IMR-90 (cell line): ENCODE measurements at regions not wholly inside any gene's neighbourhood (a gene's known extent, or its start where the extent isn't known, plus 50 kb on each side); places are given as distances from the start of the nearest gene placed in this dataset.

ENCODE experiments used
- ATAC-seq: fragments of 200-7000 bp; cut with Tn5 transposase; 2 replicates; pipeline ENCODE4 v1.9.1; 2020; ENCODE audit warnings: low read depth, mild to moderate bottlenecking, moderate library complexity
- BruUV-seq: library from RNA; stranded (reverse); fragments of 400-500 nt; replicated peaks from 2 replicates; lab custom pipeline; 2021; lab: Mats Ljungman, UMichigan
- CTCF ChIA-PET: fragments of 300-600 bp; formaldehyde crosslinking; extraction: SDS; loops from one replicate; lab custom pipeline; 2021; ENCODE audit warnings: antibody characterized with exemption; lab: Yijun Ruan, JAX
- POLR2A ChIA-PET: fragments of 300-600 bp; sonication (Branson Sonifier 250); formaldehyde crosslinking; loops from one replicate; lab custom pipeline; 2022; ENCODE audit warnings: antibody characterized with exemption; ENCODE audit not compliant: unreplicated experiment; lab: Charles Lee
- DNase-seq: peaks from one replicate; pipeline ENCODE4 v3.0.0; 2013
- H2AFZ ChIP-seq: replicated peaks from 2 replicates; pipeline ENCODE3; 2013; ENCODE audit warnings: low read length, mild to moderate bottlenecking; ENCODE audit not compliant: poor library complexity
- H2AK5ac ChIP-seq: 2 replicates; pipeline ENCODE4 v1.6.1; 2013; ENCODE audit warnings: low read depth, low read length, inconsistent platforms
- H2AK9ac ChIP-seq: replicated peaks from 2 replicates; pipeline ENCODE3; 2013; ENCODE audit warnings: mild to moderate bottlenecking, low read depth, low read length, moderate library complexity; ENCODE audit not compliant: poor library complexity
- H2BK120ac ChIP-seq: 2 replicates; pipeline ENCODE4 v1.6.1; 2013; ENCODE audit warnings: low read depth, low read length, inconsistent platforms
- H2BK15ac ChIP-seq: 3 replicates; pipeline ENCODE4 v1.6.1; 2013; ENCODE audit warnings: low read depth, low read length, inconsistent platforms
- H2BK20ac ChIP-seq: 2 replicates; pipeline ENCODE4 v1.6.1; 2013; ENCODE audit warnings: low read depth, mild to moderate bottlenecking, inconsistent platforms, low read length, moderate library complexity
- H2BK5ac ChIP-seq: 2 replicates; pipeline ENCODE4 v1.6.1; 2013; ENCODE audit warnings: mild to moderate bottlenecking, low read depth, low read length, inconsistent platforms; ENCODE audit not compliant: poor library complexity, severe bottlenecking
- H3K14ac ChIP-seq: replicated peaks from 2 replicates; pipeline ENCODE4 v1.6.1; 2013; ENCODE audit warnings: low read depth, low read length, inconsistent platforms
- H3K18ac ChIP-seq: 2 replicates; pipeline ENCODE4 v1.6.1; 2013; ENCODE audit warnings: low read depth, low read length, control low read depth
- H3K23ac ChIP-seq: 2 replicates; pipeline ENCODE4 v1.6.1; 2013; ENCODE audit warnings: low read depth, low read length, inconsistent platforms
- H3K27ac ChIP-seq: 2 replicates; pipeline ENCODE4 v1.5.1; 2013; ENCODE audit warnings: mild to moderate bottlenecking, control low read depth, low read length; ENCODE audit not compliant: insufficient read depth
- H3K27me3 ChIP-seq: 2 replicates; pipeline ENCODE4 v1.6.1; 2013; ENCODE audit warnings: low read length; ENCODE audit not compliant: control insufficient read depth, insufficient read depth
- H3K36me3 ChIP-seq: 2 replicates; pipeline ENCODE4 v1.6.1; 2013; ENCODE audit warnings: low read length, mixed read lengths; ENCODE audit not compliant: control insufficient read depth, insufficient read depth
- H3K4ac ChIP-seq: 2 replicates; pipeline ENCODE4 v1.6.1; 2013; ENCODE audit warnings: low read depth, low read length, inconsistent platforms
- H3K4me1 ChIP-seq: 2 replicates; pipeline ENCODE4 v1.6.1; 2013; ENCODE audit warnings: low read length, mixed read lengths; ENCODE audit not compliant: control insufficient read depth, insufficient read depth
- H3K4me2 ChIP-seq: 2 replicates; pipeline ENCODE4 v1.6.1; 2013; ENCODE audit warnings: low read depth, mild to moderate bottlenecking, control low read depth, low read length, moderate library complexity
- H3K4me3 ChIP-seq: 2 replicates; pipeline ENCODE4 v1.5.1; 2013; ENCODE audit warnings: low read depth, mild to moderate bottlenecking, control low read depth, low read length, moderate library complexity; ENCODE audit not compliant: insufficient read depth
- H3K56ac ChIP-seq: 2 replicates; pipeline ENCODE4 v1.6.1; 2013; ENCODE audit warnings: low read length, inconsistent platforms; ENCODE audit not compliant: insufficient read depth; ENCODE audit errors: extremely low read depth
- H3K79me1 ChIP-seq, 2 experiments: 2 replicates each; pipeline ENCODE4 v1.6.1; 2013; ENCODE audit warnings: low read length in 2 of 2, inconsistent platforms in 1 of 2, low read depth in 1 of 2
- H3K9ac ChIP-seq: 2 replicates; pipeline ENCODE4 v1.6.1; 2013; ENCODE audit warnings: low read depth, low read length, control low read depth
- H3K9me1 ChIP-seq: 2 replicates; pipeline ENCODE4 v1.6.1; 2013; ENCODE audit warnings: low read length, inconsistent platforms; ENCODE audit not compliant: insufficient read depth
- H3K9me3 ChIP-seq: 2 replicates; pipeline ENCODE4 v1.6.1; 2013; ENCODE audit warnings: low read length; ENCODE audit not compliant: control insufficient read depth, insufficient read depth
- H4K20me1 ChIP-seq: 2 replicates; pipeline ENCODE4 v1.6.1; 2013; ENCODE audit warnings: low read length, inconsistent platforms; ENCODE audit not compliant: insufficient read depth
- H4K5ac ChIP-seq: 2 replicates; pipeline ENCODE4 v1.6.1; 2013; ENCODE audit warnings: mild to moderate bottlenecking, low read depth, low read length, control low read depth
- H4K8ac ChIP-seq, 2 experiments: 2 replicates each; pipeline ENCODE4 v1.6.1; 2013; ENCODE audit warnings: low read depth in 2 of 2, low read length in 2 of 2, control low read depth in 1 of 2, inconsistent platforms in 1 of 2
- H4K91ac ChIP-seq: 2 replicates; pipeline ENCODE4 v1.6.1; 2013; ENCODE audit warnings: low read depth, low read length, inconsistent platforms; ENCODE audit not compliant: insufficient read depth
- WGBS, 2 experiments: methylation state at CpG; one replicate each; pipeline versions ENCODE4 v1.1.5 to v1.1.7; 2013; ENCODE audit warnings: missing lambda C conversion rate in 2 of 2; ENCODE audit not compliant: insufficient read length in 1 of 2; ENCODE audit errors: extremely low coverage in 2 of 2; 5-methylcytosine and 5-hydroxymethylcytosine counted together
- dilution Hi-C: fragments of 300-500 bp; cut with HindIII; formaldehyde crosslinking; loops from one replicate; pipeline ENCODE4 v1.14.3; 2018; ENCODE audit warnings: low sequenced_read_pairs; ENCODE audit not compliant: unreplicated experiment
- in situ Hi-C: fragments of 300-500 bp; cut with MboI; formaldehyde crosslinking; loops from 3 replicates; pipeline ENCODE4 v1.14.3; 2019; ENCODE audit warnings: low sequenced_read_pairs, inconsistent platforms, mixed read lengths
- intact Hi-C: fragments of 100-400 bp; cut with micrococcal nuclease; formaldehyde crosslinking; loops from 2 replicates; pipeline ENCODE4 v1.10.0; 2022
- TF ChIP-seq, protein P1 (sequence below): conservative IDR thresholded peaks from 2 replicates; pipeline ENCODE4 v1.5.1; 2012; ENCODE audit warnings: mild to moderate bottlenecking, low read depth, low read length, improper control_type of control experiment

DNA sequence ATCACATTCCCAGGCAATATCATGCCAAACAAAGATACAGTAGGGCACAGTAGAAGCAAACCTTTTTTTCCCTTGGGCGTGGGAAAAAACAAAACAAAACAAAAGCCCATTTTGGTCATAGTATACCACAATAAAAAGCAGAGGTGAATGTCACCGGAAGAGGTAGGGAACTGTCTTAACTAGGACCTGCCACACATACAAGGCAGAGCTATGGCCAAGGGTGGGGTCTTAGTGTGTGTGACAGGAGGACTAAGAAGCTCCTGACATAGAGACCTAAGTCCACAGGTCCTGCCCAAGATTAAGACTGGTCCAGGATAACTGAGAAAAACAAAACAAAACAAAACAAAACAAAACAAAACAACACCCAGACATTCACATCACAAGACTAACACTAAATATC is 441.2 kb upstream of the DSEL start:
- ATAC-seq (no peak), DNase-seq (no peak)
- no peak overlapping the region for H2AK5ac ChIP-seq
- H3K14ac ChIP-seq: no peak overlapping the region
- no peak overlapping the region for H2BK15ac ChIP-seq
- H3K18ac ChIP-seq: no peak overlapping the region
- H2BK20ac ChIP-seq: no peak overlapping the region
- no peak overlapping the region for H3K23ac ChIP-seq
- H4K20me1 ChIP-seq: no peaks in the 10 kb centered on the region
- H3K4me3 ChIP-seq: no peak overlapping the region
- H3K9me1 ChIP-seq: no peaks in the 10 kb centered on the region
- H4K5ac ChIP-seq: no peak overlapping the region
- H4K8ac ChIP-seq: no peak overlapping the region
- in situ Hi-C loops (no loop called here), dilution Hi-C loops (no loop called here), intact Hi-C loops (no loop called here)
- H3K9me3 ChIP-seq: no peaks in the 10 kb centered on the region
- H3K36me3 ChIP-seq: no peaks in the 10 kb centered on the region
- no peak overlapping the region for H3K56ac ChIP-seq
- H2BK120ac ChIP-seq: no peak overlapping the region
- TF ChIP-seq, protein P1, sequence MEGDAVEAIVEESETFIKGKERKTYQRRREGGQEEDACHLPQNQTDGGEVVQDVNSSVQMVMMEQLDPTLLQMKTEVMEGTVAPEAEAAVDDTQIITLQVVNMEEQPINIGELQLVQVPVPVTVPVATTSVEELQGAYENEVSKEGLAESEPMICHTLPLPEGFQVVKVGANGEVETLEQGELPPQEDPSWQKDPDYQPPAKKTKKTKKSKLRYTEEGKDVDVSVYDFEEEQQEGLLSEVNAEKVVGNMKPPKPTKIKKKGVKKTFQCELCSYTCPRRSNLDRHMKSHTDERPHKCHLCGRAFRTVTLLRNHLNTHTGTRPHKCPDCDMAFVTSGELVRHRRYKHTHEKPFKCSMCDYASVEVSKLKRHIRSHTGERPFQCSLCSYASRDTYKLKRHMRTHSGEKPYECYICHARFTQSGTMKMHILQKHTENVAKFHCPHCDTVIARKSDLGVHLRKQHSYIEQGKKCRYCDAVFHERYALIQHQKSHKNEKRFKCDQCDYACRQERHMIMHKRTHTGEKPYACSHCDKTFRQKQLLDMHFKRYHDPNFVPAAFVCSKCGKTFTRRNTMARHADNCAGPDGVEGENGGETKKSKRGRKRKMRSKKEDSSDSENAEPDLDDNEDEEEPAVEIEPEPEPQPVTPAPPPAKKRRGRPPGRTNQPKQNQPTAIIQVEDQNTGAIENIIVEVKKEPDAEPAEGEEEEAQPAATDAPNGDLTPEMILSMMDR: no peak
- H2AFZ ChIP-seq: no peak overlapping the region
- H2BK5ac ChIP-seq: no peak overlapping the region
- ChIA-PET POLR2A (no interaction called here), CTCF (no interaction called here)
- no peak overlapping the region for H2AK9ac ChIP-seq
- no peak overlapping the region for H3K9ac ChIP-seq
- H3K4me2 ChIP-seq: no peak overlapping the region
- no TSS peak for BruUV-seq
- no peaks in the 10 kb centered on the region for H3K79me1 ChIP-seq
- H3K4ac ChIP-seq: no peak overlapping the region
- H3K27ac ChIP-seq: no peak overlapping the region
- H3K27me3 ChIP-seq: no peaks in the 10 kb centered on the region
- H4K91ac ChIP-seq: no peak overlapping the region
- no CpG with 5 or more reads among the region's 2 CpGs for WGBS, 2 experiments
- H3K4me1 ChIP-seq: no peaks in the 10 kb centered on the region
